ENCODE measurements at regions not wholly inside any gene's neighbourhood (a gene's known extent, or its start where the extent isn't known, plus 50 kb on each side); places are given as distances from the start of the nearest gene placed in this dataset.

GRCh38 chr2:51971136-51971535 lies 939.2 kb upstream of the NRXN1 start (continued):
- TF ChIP-seq CUX1 (IDR thresholded peaks at IDR 0.05; ENCODE audit: insufficient replicate concordance, low read depth, low read length), result no peak
- TF ChIP-seq ZSCAN29 (IDR thresholded peaks at IDR 0.05), result no peak
- no peak for TF ChIP-seq SMAD1 (IDR thresholded peaks at IDR 0.05; ENCODE audit: low read depth, partially characterized antibody)
- TF ChIP-seq PBX3 (IDR thresholded peaks at IDR 0.05; ENCODE audit: insufficient replicate concordance, low read depth, low read length), result no peak
- no peak for TF ChIP-seq BRCA1 (IDR thresholded peaks at IDR 0.05; ENCODE audit: low read depth, low read length)
- no peak for TF ChIP-seq RELA (IDR thresholded peaks at IDR 0.05; ENCODE audit: borderline replicate concordance, partially characterized antibody)
- TF ChIP-seq HSF1 (IDR thresholded peaks at IDR 0.05; ENCODE audit: low read depth, low read length), result no peak
- TF ChIP-seq SUZ12 (IDR thresholded peaks at IDR 0.05; ENCODE audit: unreplicated experiment), result no peak
- TF ChIP-seq MYB (IDR thresholded peaks at IDR 0.05; ENCODE audit: borderline replicate concordance, low read depth, low read length), result no peak
- TF ChIP-seq ASH2L (IDR thresholded peaks at IDR 0.05; ENCODE audit: borderline replicate concordance, low read depth), result no peak
- TF ChIP-seq TAF1 (IDR thresholded peaks at IDR 0.05; ENCODE audit: borderline replicate concordance, low read depth, low read length), result no peak
